HG03095 (cell line): ENCODE measurements at regions not wholly inside any gene's neighbourhood (a gene's known extent, or its start where the extent isn't known, plus 50 kb on each side); places are given as distances from the start of the nearest gene placed in this dataset.
"Not testable (repeated sequence)": the region's sequence is repeated elsewhere in the genome, so short reads cannot be mapped to it uniquely, and the experiment has no call there.

Experiments used
- ATAC-seq: cut with Tn5 transposase; IDR thresholded peaks from one replicate; pipeline ENCODE4 v1.9.1; 2021; ENCODE audit warnings: moderate library complexity; ENCODE audit not compliant: unreplicated experiment

- ATAC-seq: no peak
Observed at GRCh38 chr10:26952094-26952493, 91.3 kb upstream of the ABI1 start.

DNA sequence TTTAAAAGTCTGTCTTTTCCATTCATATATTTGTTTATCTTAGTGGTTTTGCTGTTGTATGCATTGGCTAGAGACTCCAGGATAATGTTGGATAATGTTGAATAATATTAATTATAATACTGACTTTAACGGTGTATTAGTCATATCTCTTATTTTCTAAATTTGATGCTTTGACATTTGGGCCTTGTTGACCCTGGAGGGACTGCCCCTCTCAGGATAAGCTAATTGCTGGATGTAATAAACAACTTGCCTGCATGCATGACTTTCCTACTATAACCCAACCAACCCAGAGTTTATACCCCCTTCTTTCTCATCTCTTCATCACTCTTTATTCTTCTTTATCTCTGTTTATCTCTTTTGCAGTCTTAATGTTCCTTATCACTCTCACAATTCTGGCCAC, 90.9 kb upstream of the ABI1 start:
- ATAC-seq: no peak

GRCh38 chr10:26950934-26951333, 90.2 kb upstream of the ABI1 start:
- ATAC-seq: no peak

- no peak for ATAC-seq
Observed at GRCh38 chr10:26946102-26946811, 85.5 kb upstream of the ABI1 start.

- no peak for ATAC-seq
Observed at GRCh38 chr10:26944261-26944882, 83.6 kb upstream of the ABI1 start.

DNA sequence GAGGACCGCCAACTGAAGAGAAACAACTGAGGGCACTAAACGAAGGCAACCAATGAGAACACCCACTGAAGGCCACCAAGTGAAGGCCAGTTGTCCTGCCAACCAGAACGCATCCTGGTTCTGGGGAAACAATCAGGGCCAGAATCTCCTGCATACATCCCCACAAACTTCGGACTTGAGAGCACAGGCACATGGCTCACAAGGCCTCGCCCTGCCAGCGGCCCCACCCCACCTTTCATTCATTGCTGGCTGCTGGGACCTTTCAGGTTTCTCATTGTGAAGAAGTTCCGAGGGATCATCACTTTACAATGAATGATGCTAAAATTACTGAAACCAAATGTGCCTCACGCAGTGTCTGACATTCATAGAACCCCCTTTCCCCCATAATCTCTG, 79.2 kb upstream of the ABI1 start:
- no peak for ATAC-seq

DNA sequence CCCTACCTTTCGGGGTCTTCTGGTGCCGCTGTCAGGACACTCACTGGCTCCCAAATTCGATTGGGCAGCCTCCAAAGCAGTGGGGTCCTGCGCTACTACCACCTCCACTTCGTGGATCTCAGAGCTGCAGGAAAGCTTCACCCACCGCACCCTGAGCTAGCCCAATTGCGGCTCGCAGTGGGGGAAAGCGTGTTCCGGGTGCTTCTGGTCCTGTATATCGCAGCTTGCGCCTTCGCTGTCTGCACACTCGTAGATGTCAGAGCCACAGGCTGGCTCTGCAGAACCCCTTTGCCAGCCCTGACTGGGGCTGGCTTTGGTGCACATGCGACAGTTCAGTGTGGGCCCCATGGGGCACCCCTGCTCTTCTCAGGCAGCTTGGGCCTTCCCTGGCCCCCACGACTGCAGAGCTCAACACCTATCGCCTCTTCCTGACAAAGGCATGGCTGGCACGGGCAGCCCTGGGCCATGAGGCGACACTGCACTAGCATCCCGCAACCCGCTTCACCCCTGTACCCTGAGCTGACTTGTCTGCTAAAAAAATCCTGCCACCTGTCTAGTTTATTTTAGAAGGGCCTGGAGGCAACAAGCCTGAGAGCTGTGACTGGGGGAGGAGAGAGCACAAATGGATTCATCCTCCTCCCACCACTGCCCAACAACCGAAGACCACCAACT, 78.7 kb upstream of the ABI1 start:
- no peak for ATAC-seq

GRCh38 chr10:26938578-26938977, 77.8 kb upstream of the ABI1 start:
- ATAC-seq: no peak

DNA sequence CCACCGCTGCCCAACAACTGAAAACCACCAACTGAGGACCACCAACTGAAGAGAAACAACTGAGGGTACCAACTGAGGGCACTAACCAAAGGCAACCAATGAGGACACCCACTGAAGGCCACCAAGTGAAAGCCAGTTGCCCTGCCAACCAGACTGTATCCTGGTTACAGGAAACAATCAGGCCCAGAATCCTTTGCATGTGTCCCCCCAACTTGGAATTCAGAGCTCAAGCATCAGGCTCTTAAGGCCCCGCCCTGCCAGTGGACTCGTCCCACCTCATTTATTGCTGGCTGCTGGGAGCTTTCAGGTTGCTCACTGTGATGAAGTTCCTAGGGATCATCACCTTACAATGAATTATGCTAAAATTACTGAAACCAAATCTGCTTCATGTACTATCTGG, 76.6 kb upstream of the ABI1 start:
- ATAC-seq: no peak

- ATAC-seq: not testable (repeated sequence)
Observed at GRCh38 chr10:26934190-26934589, 73.4 kb upstream of the ABI1 start.

DNA sequence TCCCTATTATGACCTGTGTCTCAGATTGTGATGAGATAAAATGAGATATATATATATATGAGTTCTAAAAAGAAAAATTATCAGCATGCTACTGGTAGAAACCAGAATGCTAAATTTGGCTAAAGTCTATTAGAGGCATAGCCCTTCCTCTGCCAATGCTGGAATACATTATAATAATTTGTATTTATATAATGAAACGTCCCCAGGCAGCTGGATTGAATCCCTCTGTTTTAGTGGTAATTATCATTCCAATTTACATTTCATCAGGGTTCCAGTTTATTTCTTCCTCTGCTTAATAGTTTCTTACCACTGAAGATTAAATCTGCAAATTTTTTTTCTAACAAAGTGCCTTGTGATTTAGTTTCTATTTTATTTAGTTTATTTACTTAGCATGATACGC, 71.8 kb upstream of the ABI1 start:
- no peak for ATAC-seq

- ATAC-seq: peak; percentile 98
Observed at GRCh38 chr10:26931223-26931622, 70.5 kb upstream of the ABI1 start.

DNA sequence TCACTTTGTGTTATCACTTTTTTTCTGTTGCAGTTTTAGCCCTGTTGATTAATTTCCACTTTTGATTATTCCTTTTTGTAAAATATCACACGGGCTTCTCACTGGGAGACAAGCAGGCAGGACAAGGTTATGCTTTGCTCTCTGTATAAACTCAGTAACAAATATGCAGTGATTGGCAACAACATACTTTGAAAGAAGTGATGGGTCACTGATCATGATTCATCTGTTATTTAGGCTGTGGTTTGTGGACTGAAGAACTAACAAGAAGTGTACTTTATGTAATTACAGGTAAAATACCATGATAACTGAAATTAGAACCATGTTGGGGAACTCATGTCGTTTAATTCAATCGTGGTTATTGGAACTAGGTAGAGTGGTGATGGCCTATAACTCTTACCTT, 62.1 kb upstream of the ABI1 start:
- ATAC-seq: not testable (repeated sequence)

GRCh38 chr10:26919156-26919860, 58.5 kb upstream of the ABI1 start:
- ATAC-seq: not testable (repeated sequence)

GRCh38 chr10:26914898-26915297, 54.1 kb upstream of the ABI1 start:
- ATAC-seq: no peak

- ATAC-seq: peak; percentile 69
Observed at GRCh38 chr10:26911811-26912461, 51.2 kb upstream of the ABI1 start.
